ENCODE measurements at regions not wholly inside any gene's neighbourhood (a gene's known extent, or its start where the extent isn't known, plus 50 kb on each side); places are given as distances from the start of the nearest gene placed in this dataset.

- POLR2A ChIA-PET, result no interaction called here
- Histone ChIP-seq H3K4me3 (ENCODE audit: low read depth, low read length) (no peak overlapping the region), H3K36me3 (ENCODE audit: control insufficient read depth, insufficient read depth, low read length) (no peaks in the 10 kb centered on the region), H3K27me3 (ENCODE audit: control insufficient read depth, insufficient read depth, low read length) (no peaks in the 10 kb centered on the region; the same call in 1 of the 2 replicates)
- DNase-seq (ENCODE audit: low read depth), result no peak
- CTCF ChIA-PET, result interaction anchor here (0.6 to 1.8 kb wide), 9 partner anchors 8 to 1756 kb away, joined by 3 to 7 read pairs (median 4); no protein-coding TSS in a partner anchor
- TF ChIP-seq, protein P1, sequence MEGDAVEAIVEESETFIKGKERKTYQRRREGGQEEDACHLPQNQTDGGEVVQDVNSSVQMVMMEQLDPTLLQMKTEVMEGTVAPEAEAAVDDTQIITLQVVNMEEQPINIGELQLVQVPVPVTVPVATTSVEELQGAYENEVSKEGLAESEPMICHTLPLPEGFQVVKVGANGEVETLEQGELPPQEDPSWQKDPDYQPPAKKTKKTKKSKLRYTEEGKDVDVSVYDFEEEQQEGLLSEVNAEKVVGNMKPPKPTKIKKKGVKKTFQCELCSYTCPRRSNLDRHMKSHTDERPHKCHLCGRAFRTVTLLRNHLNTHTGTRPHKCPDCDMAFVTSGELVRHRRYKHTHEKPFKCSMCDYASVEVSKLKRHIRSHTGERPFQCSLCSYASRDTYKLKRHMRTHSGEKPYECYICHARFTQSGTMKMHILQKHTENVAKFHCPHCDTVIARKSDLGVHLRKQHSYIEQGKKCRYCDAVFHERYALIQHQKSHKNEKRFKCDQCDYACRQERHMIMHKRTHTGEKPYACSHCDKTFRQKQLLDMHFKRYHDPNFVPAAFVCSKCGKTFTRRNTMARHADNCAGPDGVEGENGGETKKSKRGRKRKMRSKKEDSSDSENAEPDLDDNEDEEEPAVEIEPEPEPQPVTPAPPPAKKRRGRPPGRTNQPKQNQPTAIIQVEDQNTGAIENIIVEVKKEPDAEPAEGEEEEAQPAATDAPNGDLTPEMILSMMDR (IDR thresholded peaks at IDR 0.05; ENCODE audit: insufficient read depth, low read depth, low read length), result no peak
Observed at GRCh38 chr20:60138256-60139220, 180.3 kb downstream of the CDH26 start.

GRCh38 chr20:60139663-60140446 is 181.6 kb downstream of the CDH26 start:
- no peak for DNase-seq (ENCODE audit: low read depth)
- Histone ChIP-seq H3K27me3 (ENCODE audit: control insufficient read depth, insufficient read depth, low read length) (no peaks in the 10 kb centered on the region; the same call in 1 of the 2 replicates), H3K36me3 (ENCODE audit: control insufficient read depth, insufficient read depth, low read length) (no peaks in the 10 kb centered on the region), H3K4me3 (ENCODE audit: low read depth, low read length) (no peak overlapping the region)
- ChIA-PET POLR2A (no interaction called here), CTCF (interaction anchor here (1.6 kb wide), 1 partner anchor 9 kb away, joined by 3 read pairs; no protein-coding TSS in a partner anchor)
- TF ChIP-seq, protein P1 (IDR thresholded peaks at IDR 0.05; ENCODE audit: insufficient read depth, low read depth, low read length), result no peak

DNA sequence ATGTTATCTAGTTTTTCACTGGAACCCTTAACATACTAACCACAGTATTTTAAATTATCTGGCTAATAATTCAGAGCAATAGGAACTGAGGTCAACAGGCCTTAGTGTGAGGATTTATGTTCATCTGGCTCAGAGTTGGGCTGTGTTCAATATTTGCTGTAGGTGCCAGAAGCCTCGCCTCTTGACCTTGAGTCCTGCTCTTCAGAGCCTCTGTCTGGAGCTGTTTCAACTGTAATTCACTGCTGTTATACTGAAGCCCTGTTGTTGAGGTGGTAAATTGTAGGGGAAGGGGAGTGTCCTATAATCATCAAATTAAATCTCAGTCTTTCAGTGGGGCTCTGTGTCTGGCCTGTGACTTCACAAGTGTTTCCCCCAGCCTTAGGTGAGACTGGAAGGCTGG is 184.4 kb downstream of the CDH26 start:
- H3K4me3 ChIP-seq (ENCODE audit: low read depth, low read length), result no peak overlapping the region
- CTCF ChIA-PET, result no interaction called here
- no peak for DNase-seq (ENCODE audit: low read depth)

DNA sequence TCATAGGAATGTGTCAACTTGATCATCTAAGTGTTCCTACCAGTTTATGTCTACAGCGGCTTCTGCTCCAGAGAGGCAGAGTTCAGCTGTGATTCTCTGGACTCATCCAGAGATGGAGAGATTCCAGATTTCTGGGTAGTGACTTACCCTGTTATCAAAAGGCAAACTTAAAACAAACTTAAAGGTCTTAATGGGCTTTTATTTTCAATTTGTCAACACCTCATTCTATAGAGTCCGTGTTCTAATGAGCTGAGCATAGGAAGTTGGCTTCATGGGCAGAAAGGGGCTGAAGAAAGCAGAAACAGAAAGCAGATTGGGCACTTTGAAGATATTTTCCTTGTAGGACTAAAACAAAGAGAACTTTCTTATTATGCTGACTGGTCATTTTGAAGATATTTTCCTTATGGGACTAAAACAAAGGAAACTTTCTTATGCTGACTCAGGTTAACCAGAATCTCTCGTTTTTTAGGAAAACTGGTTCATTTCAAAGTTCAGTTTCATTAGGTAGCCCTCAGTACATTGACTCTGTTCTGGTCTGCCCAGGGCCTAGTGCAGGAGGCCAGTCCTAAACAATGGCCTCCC is 185.1 kb downstream of the CDH26 start:
- ChIA-PET CTCF (no interaction called here), POLR2A (no interaction called here)
- H3K4me3 ChIP-seq (ENCODE audit: low read depth, low read length), result no peak overlapping the region
- H3K27me3 ChIP-seq (ENCODE audit: control insufficient read depth, insufficient read depth, low read length), result no peaks in the 10 kb centered on the region; the same call in 1 of the 2 replicates
- no peak for DNase-seq (ENCODE audit: low read depth)
- TF ChIP-seq, protein P1 (IDR thresholded peaks at IDR 0.05; ENCODE audit: insufficient read depth, low read depth, low read length), result no peak
- H3K36me3 ChIP-seq (ENCODE audit: control insufficient read depth, insufficient read depth, low read length), result no peaks in the 10 kb centered on the region

More for the DNA sequence above, 184.4 kb downstream of the CDH26 start:
- TF ChIP-seq, protein P1 (IDR thresholded peaks at IDR 0.05; ENCODE audit: insufficient read depth, low read depth, low read length), result no peak
- H3K36me3 ChIP-seq (ENCODE audit: control insufficient read depth, insufficient read depth, low read length), result no peaks in the 10 kb centered on the region
- H3K27me3 ChIP-seq (ENCODE audit: control insufficient read depth, insufficient read depth, low read length), result no peaks in the 10 kb centered on the region; the same call in 1 of the 2 replicates
- POLR2A ChIA-PET, result no interaction called here
